SKM-1 (cell line): ENCODE measurements at regions not wholly inside any gene's neighbourhood (a gene's known extent, or its start where the extent isn't known, plus 50 kb on each side); places are given as distances from the start of the nearest gene placed in this dataset.
A peak's percentile ranks its signal among the peaks of the same experiment; 100 is the strongest.
"Not testable (repeated sequence)": the region's sequence is repeated elsewhere in the genome, so short reads cannot be mapped to it uniquely, and the experiment has no call there.

Experiments used
- DNase-seq: peaks from one replicate; lab custom pipeline; 2025; ENCODE audit not compliant: unreplicated experiment; lab: John Stamatoyannopoulos, UW

GRCh38 chr2:161044921-161045320, 115.3 kb upstream of the TANK start:
- DNase-seq: no peak

GRCh38 chr2:161045726-161046125, 114.5 kb upstream of the TANK start:
- DNase-seq: no peak

GRCh38 chr2:161046876-161047275, 113.4 kb upstream of the TANK start:
- no peak for DNase-seq

GRCh38 chr2:161048317-161048716, 111.9 kb upstream of the TANK start:
- DNase-seq: no peak

GRCh38 chr2:161049559-161049958, 110.7 kb upstream of the TANK start:
- DNase-seq: no peak

- DNase-seq: no peak
Observed at GRCh38 chr2:161052214-161052613, 108.0 kb upstream of the TANK start.

GRCh38 chr2:161055289-161055688, 104.9 kb upstream of the TANK start:
- no peak for DNase-seq

GRCh38 chr2:161059388-161059787, 100.8 kb upstream of the TANK start:
- no peak for DNase-seq

- DNase-seq: no peak
Observed at GRCh38 chr2:161061786-161062185, 98.4 kb upstream of the TANK start.

GRCh38 chr2:161063157-161063945, 96.9 kb upstream of the TANK start:
- DNase-seq: peak; percentile 44

GRCh38 chr2:161063946-161064306, 96.3 kb upstream of the TANK start:
- no peak for DNase-seq

- no peak for DNase-seq
Observed at GRCh38 chr2:161067846-161068350, 92.3 kb upstream of the TANK start.

- DNase-seq: no peak
Observed at GRCh38 chr2:161068670-161069069, 91.6 kb upstream of the TANK start.

GRCh38 chr2:161070693-161071479, 89.3 kb upstream of the TANK start:
- DNase-seq: no peak

- DNase-seq: not testable (repeated sequence)
Observed at GRCh38 chr2:161072436-161072835, 87.8 kb upstream of the TANK start.

- DNase-seq: no peak
Observed at GRCh38 chr2:161075701-161076100, 84.5 kb upstream of the TANK start.

- no peak for DNase-seq
Observed at GRCh38 chr2:161076936-161077335, 83.3 kb upstream of the TANK start.

- peak; percentile 98 for DNase-seq
Observed at GRCh38 chr2:161077367-161078210, 82.6 kb upstream of the TANK start.

- peak; percentile 57 for DNase-seq
Observed at GRCh38 chr2:161078211-161078539, 82.1 kb upstream of the TANK start.

GRCh38 chr2:161085149-161085548, 75.1 kb upstream of the TANK start:
- DNase-seq: no peak

GRCh38 chr2:161088658-161089350, 71.4 kb upstream of the TANK start:
- DNase-seq: no peak
